ENCODE measurements at regions not wholly inside any gene's neighbourhood (a gene's known extent, or its start where the extent isn't known, plus 50 kb on each side); places are given as distances from the start of the nearest gene placed in this dataset.
"Not testable (repeated sequence)": the region's sequence is repeated elsewhere in the genome, so short reads cannot be mapped to it uniquely, and the experiment has no call there.

- DNase-seq (ENCODE audit: low read depth) = no peak
- no peak overlapping the region for H3K4me3 ChIP-seq (ENCODE audit: control insufficient read depth, low read depth, low read length)
- no peak for TF ChIP-seq CTCF (IDR thresholded peaks at IDR 0.05; ENCODE audit: control insufficient read depth, insufficient read depth, low read depth, low read length, missing control alignments)
Measured at GRCh38 chrX:1841746-1842145, 226.9 kb downstream of the ASMT start.

- not testable (repeated sequence) for DNase-seq (ENCODE audit: low read depth); H3K4me3 ChIP-seq (ENCODE audit: control insufficient read depth, low read depth, low read length)
Measured at GRCh38 chrX:1847000-1847399, 232.1 kb downstream of the ASMT start.

- not testable (repeated sequence) for DNase-seq (ENCODE audit: low read depth); H3K4me3 ChIP-seq (ENCODE audit: control insufficient read depth, low read depth, low read length)
Measured at GRCh38 chrX:1847790-1848189, 232.9 kb downstream of the ASMT start.

GRCh38 chrX:1851527-1851926, 236.7 kb downstream of the ASMT start:
- no peak for TF ChIP-seq CTCF (IDR thresholded peaks at IDR 0.05; ENCODE audit: control insufficient read depth, insufficient read depth, low read depth, low read length, missing control alignments)
- H3K4me3 ChIP-seq (ENCODE audit: control insufficient read depth, low read depth, low read length) = no peak overlapping the region
- no peak for DNase-seq (ENCODE audit: low read depth)

GRCh38 chrX:1852082-1852481, 237.2 kb downstream of the ASMT start:
- DNase-seq (ENCODE audit: low read depth) = no peak
- no peak for TF ChIP-seq CTCF (IDR thresholded peaks at IDR 0.05; ENCODE audit: control insufficient read depth, insufficient read depth, low read depth, low read length, missing control alignments)
- H3K4me3 ChIP-seq (ENCODE audit: control insufficient read depth, low read depth, low read length) = no peak overlapping the region

GRCh38 chrX:1853447-1853846, 238.6 kb downstream of the ASMT start:
- DNase-seq (ENCODE audit: low read depth) = no peak
- TF ChIP-seq CTCF (IDR thresholded peaks at IDR 0.05; ENCODE audit: control insufficient read depth, insufficient read depth, low read depth, low read length, missing control alignments) = no peak
- no peak overlapping the region for H3K4me3 ChIP-seq (ENCODE audit: control insufficient read depth, low read depth, low read length)

- H3K4me3 ChIP-seq (ENCODE audit: control insufficient read depth, low read depth, low read length) = no peak overlapping the region
- no peak for TF ChIP-seq CTCF (IDR thresholded peaks at IDR 0.05; ENCODE audit: control insufficient read depth, insufficient read depth, low read depth, low read length, missing control alignments)
- no peak for DNase-seq (ENCODE audit: low read depth)
Measured at GRCh38 chrX:1853916-1854315, 239.1 kb downstream of the ASMT start.

GRCh38 chrX:1854861-1855260, 240.0 kb downstream of the ASMT start:
- not testable (repeated sequence) for H3K4me3 ChIP-seq (ENCODE audit: control insufficient read depth, low read depth, low read length); DNase-seq (ENCODE audit: low read depth)

GRCh38 chrX:1859266-1859665, 244.4 kb downstream of the ASMT start:
- not testable (repeated sequence) for DNase-seq (ENCODE audit: low read depth); H3K4me3 ChIP-seq (ENCODE audit: control insufficient read depth, low read depth, low read length)
